B cell (primary cell): ENCODE measurements at regions not wholly inside any gene's neighbourhood (a gene's known extent, or its start where the extent isn't known, plus 50 kb on each side); places are given as distances from the start of the nearest gene placed in this dataset.
A peak's percentile ranks its signal among the peaks of the same experiment; 100 is the strongest.

Source experiments
- ATAC-seq: fragments of 200-7000 bp; cut with Tn5 transposase; one replicate; pipeline ENCODE4 v1.10.0; 2021; ENCODE audit warnings: low read depth, mild to moderate bottlenecking, moderate number of reproducible peaks, moderate library complexity
- CTCF ChIA-PET: fragments of 350-600 bp; sonication (Branson Sonifier 250); formaldehyde crosslinking; loops from one replicate; lab custom pipeline; 2021; ENCODE audit warnings: antibody characterized with exemption, inconsistent platforms; lab: Charles Lee
- POLR2A ChIA-PET: fragments of 350-600 bp; sonication (Branson Sonifier 250); formaldehyde crosslinking; loops from one replicate; lab custom pipeline; 2021; ENCODE audit warnings: antibody characterized with exemption; lab: Charles Lee
- DNase-seq: peaks from one replicate; pipeline ENCODE4 v3.0.0; 2013
- H2AFZ ChIP-seq: 2 replicates; pipeline ENCODE4 v1.6.1; 2012; ENCODE audit warnings: mild to moderate bottlenecking, low read depth, low read length; ENCODE audit not compliant: insufficient read depth, poor library complexity, severe bottlenecking
- H3K27ac ChIP-seq, 2 donors: 1 replicate in 1 of 2; 2 replicates in 1 of 2; pipeline ENCODE4 v1.5.1; 2012 to 2013; ENCODE audit warnings: low read length in 2 of 2, mild to moderate bottlenecking in 2 of 2, moderate library complexity in 1 of 2
- H3K27me3 ChIP-seq, 4 experiments: fragments of 200-600 bp in 1 of 4; sonication (generic) in 1 of 4; replicated peaks in 1 of 4; 1 replicate in 2 of 4; 2 replicates in 2 of 4; pipeline versions ENCODE4 v1.6.1 to v1.7.0; 2013 to 2016; ENCODE audit warnings: low read length in 3 of 4, mild to moderate bottlenecking in 2 of 4, mixed read lengths in 1 of 4, moderate library complexity in 1 of 4; ENCODE audit not compliant: insufficient read depth in 4 of 4, control insufficient read depth in 3 of 4; ENCODE audit errors: control extremely low read depth in 1 of 4
- H3K36me3 ChIP-seq, 2 experiments: replicated peaks in 1 of 2; 1 replicate in 1 of 2; 2 replicates in 1 of 2; pipeline versions ENCODE4 v1.6.1 to v1.7.1; 2013; ENCODE audit warnings: low read length in 1 of 2; ENCODE audit not compliant: insufficient read depth in 2 of 2, control insufficient read depth in 1 of 2; ENCODE audit errors: control extremely low read depth in 1 of 2, extremely low read depth in 1 of 2
- H3K4me1 ChIP-seq, 2 donors: fragments of 200-600 bp in 1 of 2; sonication (generic) in 1 of 2; 1 replicate in 1 of 2; 2 replicates in 1 of 2; pipeline versions ENCODE4 v1.5.1 to v1.6.1; 2013 to 2017; ENCODE audit warnings: low read length in 2 of 2; ENCODE audit not compliant: control insufficient read depth in 2 of 2, insufficient read depth in 2 of 2
- H3K4me2 ChIP-seq: replicated peaks from 2 replicates; pipeline ENCODE3; 2012; ENCODE audit warnings: mild to moderate bottlenecking, low read depth, low read length; ENCODE audit not compliant: poor library complexity, severe bottlenecking
- H3K4me3 ChIP-seq, 5 experiments: fragments of 200-600 bp in 1 of 5; sonication (generic) in 1 of 5; 1 replicate in 3 of 5; 2 replicates in 2 of 5; pipeline versions ENCODE4 v1.5.1 to v1.7.0; 2011 to 2016; ENCODE audit warnings: low read length in 4 of 5, mild to moderate bottlenecking in 4 of 5, low read depth in 2 of 5, control low read depth in 1 of 5, moderate library complexity in 1 of 5; ENCODE audit not compliant: insufficient read depth in 1 of 5; ENCODE audit errors: control extremely low read depth in 1 of 5, extremely low read depth in 1 of 5
- H3K79me2 ChIP-seq: fragments of 200-600 bp; sonication (generic); one replicate; pipeline ENCODE4 v1.6.0; 2016; ENCODE audit warnings: low read length; ENCODE audit not compliant: control insufficient read depth, insufficient read depth
- H3K9ac ChIP-seq: fragments of 200-600 bp; sonication (generic); 2 replicates; pipeline ENCODE4 v1.6.1; 2017; ENCODE audit warnings: mild to moderate bottlenecking, low read length, moderate library complexity
- H3K9me3 ChIP-seq, 3 donors: one replicate each; pipeline versions ENCODE4 v1.6.1 to v1.7.1; 2013; ENCODE audit warnings: low read length in 2 of 3; ENCODE audit not compliant: control insufficient read depth in 2 of 3, insufficient read depth in 1 of 3; ENCODE audit errors: control extremely low read depth in 1 of 3
- H4K20me1 ChIP-seq: 2 replicates; pipeline ENCODE4 v1.6.0; 2012; ENCODE audit warnings: mild to moderate bottlenecking, low read length; ENCODE audit not compliant: insufficient read depth, control insufficient read depth, poor library complexity, severe bottlenecking
- H3K27ac Mint-ChIP-seq: one replicate; pipeline ENCODE4 v1.8.0; 2021; ENCODE audit warnings: mixed read lengths
- H3K27me3 Mint-ChIP-seq: one replicate; pipeline ENCODE4 v1.8.0; 2021; ENCODE audit warnings: mixed read lengths
- H3K4me1 Mint-ChIP-seq: one replicate; pipeline ENCODE4 v1.8.0; 2021; ENCODE audit warnings: mixed read lengths
- H3K4me3 Mint-ChIP-seq: one replicate; pipeline ENCODE4 v1.8.0; 2021; ENCODE audit warnings: mixed read lengths
- H3K9me3 Mint-ChIP-seq: one replicate; pipeline ENCODE4 v1.8.0; 2022; ENCODE audit warnings: mixed read lengths; ENCODE audit not compliant: insufficient read depth
- CTCF ChIP-seq: fragments of 200-600 bp; IDR thresholded peaks from one replicate; pipeline ENCODE4 v1.8.0; 2022; ENCODE audit warnings: antibody characterized with exemption, mild to moderate bottlenecking
- EZH2 ChIP-seq: IDR thresholded peaks from 2 replicates; pipeline ENCODE4 v1.6.1; 2012; ENCODE audit warnings: borderline replicate concordance, low read depth, mild to moderate bottlenecking, moderate library complexity, low read length; ENCODE audit not compliant: insufficient read depth, poor library complexity, severe bottlenecking
- WGBS: methylation state at CpG from one replicate; pipeline ENCODE4 v1.1.5; 2013; ENCODE audit warnings: missing lambda C conversion rate; ENCODE audit not compliant: insufficient coverage; 5-methylcytosine and 5-hydroxymethylcytosine counted together
- intact Hi-C: fragments of 100-400 bp; cut with micrococcal nuclease; formaldehyde crosslinking; loops from one replicate; pipeline ENCODE4 v1.10.0; 2022

GRCh38 chr5:125200866-125201373 lies 454.5 kb upstream of the ZNF608 start:
- 100% methylated on average over 1 of the region's 5 CpGs for WGBS
- Mint-ChIP-seq H3K9me3 (no peaks in the 10 kb centered on the region), H3K27me3 (no peaks in the 10 kb centered on the region), H3K4me3 (peak overlapping the region; percentile 81), H3K4me1 (peaks cover 14% of the 10 kb centered on the region), H3K27ac (no peak overlapping the region)
- TF ChIP-seq EZH2 (no peak), CTCF (no peak)
- Histone ChIP-seq H2AFZ (peak overlapping the region; percentile 71), H3K27me3 (no peaks in the 10 kb centered on the region), H3K79me2 (no peaks in the 10 kb centered on the region), H3K27ac (no peak overlapping the region), H3K36me3 (no peaks in the 10 kb centered on the region), H4K20me1 (no peaks in the 10 kb centered on the region), H3K4me1 (peaks cover 0 to 7% of the 10 kb centered on the region in 2 donors), H3K4me2 (peak overlapping the region; percentile 73), H3K4me3 (peak overlapping the region in 4 of 5 experiments; percentile 29 to 52 (median 46)), H3K9me3 (no peaks in the 10 kb centered on the region), H3K9ac (peak overlapping the region; percentile 63)
- DNase-seq, result no peak
- no peak for ATAC-seq
- CTCF ChIA-PET, result interaction anchor here (2.2 kb wide), 1 partner anchor 10 kb away, joined by 6 read pairs; no protein-coding TSS in a partner anchor
- intact Hi-C loops, result no loop called here
- POLR2A ChIA-PET, result no interaction called here

GRCh38 chr5:125201446-125202052 lies 455.1 kb upstream of the ZNF608 start:
- TF ChIP-seq EZH2 (no peak), CTCF (no peak)
- Mint-ChIP-seq H3K4me3 (no peak overlapping the region), H3K9me3 (no peaks in the 10 kb centered on the region), H3K27me3 (no peaks in the 10 kb centered on the region), H3K4me1 (peaks cover 16% of the 10 kb centered on the region), H3K27ac (no peak overlapping the region)
- Histone ChIP-seq H3K9me3 (no peaks in the 10 kb centered on the region), H3K36me3 (no peaks in the 10 kb centered on the region), H3K4me1 (peaks cover 0 to 7% of the 10 kb centered on the region in 2 donors), H3K27ac (no peak overlapping the region), H3K4me3 (no peak overlapping the region), H3K9ac (no peak overlapping the region), H2AFZ (no peak overlapping the region), H3K79me2 (no peaks in the 10 kb centered on the region), H4K20me1 (no peaks in the 10 kb centered on the region), H3K4me2 (no peak overlapping the region), H3K27me3 (no peaks in the 10 kb centered on the region)
- intact Hi-C loops, result no loop called here
- CTCF ChIA-PET, result interaction anchor here (0.6 to 2.2 kb wide), 2 partner anchors 10 to 282 kb away, joined by 3 to 6 read pairs; no protein-coding TSS in a partner anchor
- DNase-seq (no peak), ATAC-seq (no peak)
- 91% methylated on average over 2 of the region's 3 CpGs for WGBS
- POLR2A ChIA-PET, result no interaction called here
